ENCODE measurements at regions not wholly inside any gene's neighbourhood (a gene's known extent, or its start where the extent isn't known, plus 50 kb on each side); places are given as distances from the start of the nearest gene placed in this dataset.

GRCh38 chr3:30268288-30268687 is 338.1 kb upstream of the TGFBR2 start:
- Mint-ChIP-seq H3K27ac (peak overlapping the region in 1 of 7 donors; percentile 61), H3K9me3 (peaks cover 3 to 14% (median 5%) of the 10 kb centered on the region in 7 donors), H3K36me3 (no peaks in the 10 kb centered on the region), H3K4me3 (no peak overlapping the region), H3K27me3 (ENCODE audit: low read depth in 3 of 3) (peaks cover 0 to 2% (median 0%) of the 10 kb centered on the region in 3 donors), H3K4me1 (peaks cover 20% of the 10 kb centered on the region)
- WGBS (ENCODE audit: insufficient coverage) = no CpG with 5 or more reads among the region's 4 CpGs
- intact Hi-C loops (cut with micrococcal nuclease) = no loop called here
- Histone ChIP-seq H4K20me1 (ENCODE audit: insufficient read depth, low read length) (no peaks in the 10 kb centered on the region), H3K27ac (ENCODE audit: low read depth in 1 of 2, low read length in 2 of 2) (no peak overlapping the region), H3K36me3 (replicated peaks in 1 of 2; ENCODE audit: control insufficient read depth in 1 of 2, insufficient read depth in 2 of 2, low read length in 2 of 2) (no peaks in the 10 kb centered on the region), H3K4me1 (ENCODE audit: control insufficient read depth in 1 of 2, insufficient read depth in 2 of 2, low read length in 2 of 2) (peaks cover 13 to 15% of the 10 kb centered on the region in 2 donors), H3K79me2 (ENCODE audit: insufficient read depth, low read length) (no peaks in the 10 kb centered on the region), H3K4me2 (replicated peaks; ENCODE audit: extremely low read depth, low read length, poor library complexity, severe bottlenecking) (no peak overlapping the region), H3K9me3 (replicated peaks in 1 of 2; ENCODE audit: control insufficient read depth in 1 of 2, insufficient read depth in 1 of 2, low read length in 2 of 2) (no peaks in the 10 kb centered on the region), H2AFZ (ENCODE audit: insufficient read depth, low read depth, low read length, poor library complexity, severe bottlenecking) (no peak overlapping the region), H3K27me3 (ENCODE audit: control insufficient read depth in 2 of 2, insufficient read depth in 2 of 2, low read length in 2 of 2) (no peaks in the 10 kb centered on the region), H3K9ac (ENCODE audit: insufficient read depth, low read length, poor library complexity, severe bottlenecking) (no peak overlapping the region), H3K4me3 (replicated peaks in 1 of 3; ENCODE audit: low read depth in 2 of 3, low read length in 3 of 3) (no peak overlapping the region)
- no peak for TF ChIP-seq CTCF (IDR thresholded peaks at IDR 0.05)
- no peak for DNase-seq

- Histone ChIP-seq H4K20me1 (ENCODE audit: insufficient read depth, low read length) (no peaks in the 10 kb centered on the region), H3K27ac (ENCODE audit: low read depth in 1 of 2, low read length in 2 of 2) (peak overlapping the region in 1 of 2 donors; percentile 12), H3K79me2 (ENCODE audit: insufficient read depth, low read length) (no peaks in the 10 kb centered on the region), H3K27me3 (ENCODE audit: control insufficient read depth in 2 of 2, insufficient read depth in 2 of 2, low read length in 2 of 2) (no peaks in the 10 kb centered on the region), H3K9me3 (replicated peaks in 1 of 2; ENCODE audit: control insufficient read depth in 1 of 2, insufficient read depth in 1 of 2, low read length in 2 of 2) (no peaks in the 10 kb centered on the region), H3K9ac (ENCODE audit: insufficient read depth, low read length, poor library complexity, severe bottlenecking) (no peak overlapping the region), H3K36me3 (replicated peaks in 1 of 2; ENCODE audit: control insufficient read depth in 1 of 2, insufficient read depth in 2 of 2, low read length in 2 of 2) (no peaks in the 10 kb centered on the region), H3K4me1 (ENCODE audit: control insufficient read depth in 1 of 2, insufficient read depth in 2 of 2, low read length in 2 of 2) (peaks cover 13 to 15% of the 10 kb centered on the region in 2 donors), H3K4me3 (replicated peaks in 1 of 3; ENCODE audit: low read depth in 2 of 3, low read length in 3 of 3) (peak overlapping the region in 2 of 3 experiments; percentile 37 to 48), H2AFZ (ENCODE audit: insufficient read depth, low read depth, low read length, poor library complexity, severe bottlenecking) (no peak overlapping the region), H3K4me2 (replicated peaks; ENCODE audit: extremely low read depth, low read length, poor library complexity, severe bottlenecking) (peak overlapping the region; percentile 64)
- Mint-ChIP-seq H3K4me1 (peaks cover 15% of the 10 kb centered on the region), H3K27ac (peak overlapping the region; percentile 27 to 87 (median 54)), H3K9me3 (peaks cover 0 to 8% (median 1%) of the 10 kb centered on the region in 7 donors), H3K36me3 (no peaks in the 10 kb centered on the region), H3K27me3 (ENCODE audit: low read depth in 3 of 3) (no peaks in the 10 kb centered on the region), H3K4me3 (peak overlapping the region in 1 of 2 donors; percentile 59)
- intact Hi-C loops (cut with micrococcal nuclease) = no loop called here
- no peak for TF ChIP-seq CTCF (IDR thresholded peaks at IDR 0.05)
- 29% methylated on average over 6 of the region's 10 CpGs for WGBS (ENCODE audit: insufficient coverage)
- peak; percentile 52 to 73 (median 68) for DNase-seq
Observed at GRCh38 chr3:30269751-30270445, 336.5 kb upstream of the TGFBR2 start.

Measured in CD14-positive monocyte (primary cell).